ENCODE measurements at regions not wholly inside any gene's neighbourhood (a gene's known extent, or its start where the extent isn't known, plus 50 kb on each side); places are given as distances from the start of the nearest gene placed in this dataset.

GRCh38 chr1:96075704-96076455 is 645.7 kb upstream of the PTBP2 start:
- BruUV-seq (replicated peaks): no TSS peak
- Histone ChIP-seq H3K4me1 (ENCODE audit: insufficient read depth, low read length, poor library complexity, severe bottlenecking) (no peaks in the 10 kb centered on the region), H3K79me2 (ENCODE audit: insufficient read depth, low read depth, low read length) (no peaks in the 10 kb centered on the region), H3K4me3 (ENCODE audit: low read depth, low read length, poor library complexity, severe bottlenecking) (no peak overlapping the region), H3K27ac (ENCODE audit: low read depth, low read length, poor library complexity, severe bottlenecking) (no peak overlapping the region), H3K4me2 (ENCODE audit: low read length) (no peak overlapping the region), H3K36me3 (ENCODE audit: insufficient read depth, low read length) (no peaks in the 10 kb centered on the region), H2AFZ (ENCODE audit: low read length) (no peak overlapping the region), H4K20me1 (ENCODE audit: insufficient read depth, low read length) (no peaks in the 10 kb centered on the region), H3K9me2 (ENCODE audit: insufficient read depth, low read length) (no peaks in the 10 kb centered on the region), H3K9me3 (ENCODE audit: low read length) (no peaks in the 10 kb centered on the region)
- intact Hi-C loops (cut with micrococcal nuclease; ENCODE audit: unreplicated experiment): no loop called here
- TF ChIP-seq EZH2phosphoT487 (IDR thresholded peaks at IDR 0.05; ENCODE audit: borderline replicate concordance, low read depth, low read length): no peak
- TF ChIP-seq CTCF (conservative IDR thresholded peaks at IDR 0.05; ENCODE audit: low read length): no peak
- ChIA-PET POLR2A (interaction anchor here (0.5 kb wide), 1 partner anchor 108 kb away, joined by 5 read pairs; no protein-coding TSS in a partner anchor), CTCF (ENCODE audit: unreplicated experiment) (no interaction called here)
- no peak for DNase-seq (ENCODE audit: low spot score)

- Histone ChIP-seq H3K27ac (ENCODE audit: low read depth, low read length, poor library complexity, severe bottlenecking) (no peak overlapping the region), H4K20me1 (ENCODE audit: insufficient read depth, low read length) (no peaks in the 10 kb centered on the region), H3K9me2 (ENCODE audit: insufficient read depth, low read length) (no peaks in the 10 kb centered on the region), H3K4me2 (ENCODE audit: low read length) (no peak overlapping the region), H3K9me3 (ENCODE audit: low read length) (no peaks in the 10 kb centered on the region), H3K4me3 (ENCODE audit: low read depth, low read length, poor library complexity, severe bottlenecking) (no peak overlapping the region), H3K36me3 (ENCODE audit: insufficient read depth, low read length) (no peaks in the 10 kb centered on the region), H3K4me1 (ENCODE audit: insufficient read depth, low read length, poor library complexity, severe bottlenecking) (no peaks in the 10 kb centered on the region), H3K79me2 (ENCODE audit: insufficient read depth, low read depth, low read length) (no peaks in the 10 kb centered on the region), H2AFZ (ENCODE audit: low read length) (no peak overlapping the region)
- no peak for TF ChIP-seq CTCF (conservative IDR thresholded peaks at IDR 0.05; ENCODE audit: low read length)
- ChIA-PET CTCF (ENCODE audit: unreplicated experiment) (no interaction called here), POLR2A (interaction anchor here (0.6 kb wide), 1 partner anchor 134 kb away, joined by 3 read pairs; no protein-coding TSS in a partner anchor)
- BruUV-seq (replicated peaks): no TSS peak
- DNase-seq (ENCODE audit: low spot score): no peak
- intact Hi-C loops (cut with micrococcal nuclease; ENCODE audit: unreplicated experiment): no loop called here
Measured at GRCh38 chr1:96076589-96076988, 645.0 kb upstream of the PTBP2 start.

GRCh38 chr1:96079581-96079980 is 642.0 kb upstream of the PTBP2 start:
- BruUV-seq (replicated peaks): no TSS peak
- intact Hi-C loops (cut with micrococcal nuclease; ENCODE audit: unreplicated experiment): no loop called here
- Histone ChIP-seq H3K9me2 (ENCODE audit: insufficient read depth, low read length) (no peaks in the 10 kb centered on the region), H3K36me3 (ENCODE audit: insufficient read depth, low read length) (no peaks in the 10 kb centered on the region), H3K79me2 (ENCODE audit: insufficient read depth, low read depth, low read length) (no peaks in the 10 kb centered on the region), H3K9me3 (ENCODE audit: low read length) (no peaks in the 10 kb centered on the region), H3K4me1 (ENCODE audit: insufficient read depth, low read length, poor library complexity, severe bottlenecking) (no peaks in the 10 kb centered on the region), H2AFZ (ENCODE audit: low read length) (no peak overlapping the region), H3K4me2 (ENCODE audit: low read length) (no peak overlapping the region), H4K20me1 (ENCODE audit: insufficient read depth, low read length) (no peaks in the 10 kb centered on the region), H3K27ac (ENCODE audit: low read depth, low read length, poor library complexity, severe bottlenecking) (no peak overlapping the region), H3K4me3 (ENCODE audit: low read depth, low read length, poor library complexity, severe bottlenecking) (no peak overlapping the region)
- ChIA-PET CTCF (ENCODE audit: unreplicated experiment) (no interaction called here), POLR2A (no interaction called here)
- DNase-seq (ENCODE audit: low spot score): no peak
- TF ChIP-seq CTCF (conservative IDR thresholded peaks at IDR 0.05; ENCODE audit: low read length) (no peak), EZH2phosphoT487 (IDR thresholded peaks at IDR 0.05; ENCODE audit: borderline replicate concordance, low read depth, low read length) (no peak)

Data from OCI-LY7 (cell line).